ENCODE measurements at regions not wholly inside any gene's neighbourhood (a gene's known extent, or its start where the extent isn't known, plus 50 kb on each side); places are given as distances from the start of the nearest gene placed in this dataset.

- TF ChIP-seq, protein P1, sequence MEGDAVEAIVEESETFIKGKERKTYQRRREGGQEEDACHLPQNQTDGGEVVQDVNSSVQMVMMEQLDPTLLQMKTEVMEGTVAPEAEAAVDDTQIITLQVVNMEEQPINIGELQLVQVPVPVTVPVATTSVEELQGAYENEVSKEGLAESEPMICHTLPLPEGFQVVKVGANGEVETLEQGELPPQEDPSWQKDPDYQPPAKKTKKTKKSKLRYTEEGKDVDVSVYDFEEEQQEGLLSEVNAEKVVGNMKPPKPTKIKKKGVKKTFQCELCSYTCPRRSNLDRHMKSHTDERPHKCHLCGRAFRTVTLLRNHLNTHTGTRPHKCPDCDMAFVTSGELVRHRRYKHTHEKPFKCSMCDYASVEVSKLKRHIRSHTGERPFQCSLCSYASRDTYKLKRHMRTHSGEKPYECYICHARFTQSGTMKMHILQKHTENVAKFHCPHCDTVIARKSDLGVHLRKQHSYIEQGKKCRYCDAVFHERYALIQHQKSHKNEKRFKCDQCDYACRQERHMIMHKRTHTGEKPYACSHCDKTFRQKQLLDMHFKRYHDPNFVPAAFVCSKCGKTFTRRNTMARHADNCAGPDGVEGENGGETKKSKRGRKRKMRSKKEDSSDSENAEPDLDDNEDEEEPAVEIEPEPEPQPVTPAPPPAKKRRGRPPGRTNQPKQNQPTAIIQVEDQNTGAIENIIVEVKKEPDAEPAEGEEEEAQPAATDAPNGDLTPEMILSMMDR (IDR thresholded peaks at IDR 0.05) = peak in 1 of 6 experiments; percentile 12
- no peak for TF ChIP-seq POLR2A (IDR thresholded peaks at IDR 0.05)
Measured at GRCh38 chr5:4584982-4585381, 555.1 kb upstream of the ADAMTS16 start.

Measured in esophagus squamous epithelium (tissue), 4 donors.